ENCODE measurements at regions not wholly inside any gene's neighbourhood (a gene's known extent, or its start where the extent isn't known, plus 50 kb on each side); places are given as distances from the start of the nearest gene placed in this dataset.

DNA sequence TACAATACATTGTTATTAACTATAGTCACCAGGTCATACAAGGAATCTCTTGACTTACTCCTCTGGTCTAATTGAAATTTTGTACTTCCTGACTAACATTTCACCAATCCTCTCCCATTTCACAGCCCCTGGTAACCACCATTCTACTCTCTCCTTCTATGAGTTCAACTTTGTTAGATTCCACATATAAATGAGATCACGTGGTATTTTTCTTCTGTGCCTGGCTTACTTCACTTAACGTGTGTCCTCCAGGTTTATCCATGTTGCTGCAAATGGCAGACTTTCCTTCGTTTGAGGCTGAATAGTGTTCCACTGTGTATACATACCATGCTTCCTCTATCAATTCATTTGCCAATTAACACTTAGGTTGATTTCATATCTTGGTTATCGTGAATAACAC, 128.5 kb downstream of the CHD9NB start:
- TF ChIP-seq, protein P1, sequence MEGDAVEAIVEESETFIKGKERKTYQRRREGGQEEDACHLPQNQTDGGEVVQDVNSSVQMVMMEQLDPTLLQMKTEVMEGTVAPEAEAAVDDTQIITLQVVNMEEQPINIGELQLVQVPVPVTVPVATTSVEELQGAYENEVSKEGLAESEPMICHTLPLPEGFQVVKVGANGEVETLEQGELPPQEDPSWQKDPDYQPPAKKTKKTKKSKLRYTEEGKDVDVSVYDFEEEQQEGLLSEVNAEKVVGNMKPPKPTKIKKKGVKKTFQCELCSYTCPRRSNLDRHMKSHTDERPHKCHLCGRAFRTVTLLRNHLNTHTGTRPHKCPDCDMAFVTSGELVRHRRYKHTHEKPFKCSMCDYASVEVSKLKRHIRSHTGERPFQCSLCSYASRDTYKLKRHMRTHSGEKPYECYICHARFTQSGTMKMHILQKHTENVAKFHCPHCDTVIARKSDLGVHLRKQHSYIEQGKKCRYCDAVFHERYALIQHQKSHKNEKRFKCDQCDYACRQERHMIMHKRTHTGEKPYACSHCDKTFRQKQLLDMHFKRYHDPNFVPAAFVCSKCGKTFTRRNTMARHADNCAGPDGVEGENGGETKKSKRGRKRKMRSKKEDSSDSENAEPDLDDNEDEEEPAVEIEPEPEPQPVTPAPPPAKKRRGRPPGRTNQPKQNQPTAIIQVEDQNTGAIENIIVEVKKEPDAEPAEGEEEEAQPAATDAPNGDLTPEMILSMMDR (optimal IDR thresholded peaks at IDR 0.05 in 1 of 3, IDR thresholded peaks at IDR 0.05 in 1 of 3, conservative IDR thresholded peaks at IDR 0.05 in 1 of 3; ENCODE audit: extremely low read depth in 1 of 3, insufficient read depth in 2 of 3, low read length in 3 of 3), result no peak
- TF ChIP-seq EZH2 (IDR thresholded peaks at IDR 0.05; ENCODE audit: low read length), result no peak

All from keratinocyte (primary cell).